ENCODE measurements at regions not wholly inside any gene's neighbourhood (a gene's known extent, or its start where the extent isn't known, plus 50 kb on each side); places are given as distances from the start of the nearest gene placed in this dataset.

DNA sequence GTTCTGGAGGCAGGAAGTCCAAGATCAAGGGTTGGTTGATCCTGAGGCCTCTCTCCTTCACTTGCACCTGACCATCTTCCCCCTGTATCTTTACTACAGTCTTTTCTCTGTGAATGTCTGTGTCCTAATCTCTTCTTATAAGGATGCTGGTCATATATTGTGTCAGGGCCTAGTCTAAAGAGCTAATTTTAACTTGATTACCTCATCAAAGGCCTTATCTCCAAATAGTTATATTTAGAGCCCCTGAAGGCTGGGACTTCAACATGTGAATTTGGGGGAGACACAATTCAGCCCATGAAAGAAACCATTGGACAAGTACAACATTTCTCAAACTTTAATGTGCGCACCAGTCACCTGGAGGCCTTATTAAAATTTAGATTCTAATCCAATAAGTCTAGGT is 62.8 kb upstream of the DYNLT3 start:
- TF ChIP-seq, protein P1, sequence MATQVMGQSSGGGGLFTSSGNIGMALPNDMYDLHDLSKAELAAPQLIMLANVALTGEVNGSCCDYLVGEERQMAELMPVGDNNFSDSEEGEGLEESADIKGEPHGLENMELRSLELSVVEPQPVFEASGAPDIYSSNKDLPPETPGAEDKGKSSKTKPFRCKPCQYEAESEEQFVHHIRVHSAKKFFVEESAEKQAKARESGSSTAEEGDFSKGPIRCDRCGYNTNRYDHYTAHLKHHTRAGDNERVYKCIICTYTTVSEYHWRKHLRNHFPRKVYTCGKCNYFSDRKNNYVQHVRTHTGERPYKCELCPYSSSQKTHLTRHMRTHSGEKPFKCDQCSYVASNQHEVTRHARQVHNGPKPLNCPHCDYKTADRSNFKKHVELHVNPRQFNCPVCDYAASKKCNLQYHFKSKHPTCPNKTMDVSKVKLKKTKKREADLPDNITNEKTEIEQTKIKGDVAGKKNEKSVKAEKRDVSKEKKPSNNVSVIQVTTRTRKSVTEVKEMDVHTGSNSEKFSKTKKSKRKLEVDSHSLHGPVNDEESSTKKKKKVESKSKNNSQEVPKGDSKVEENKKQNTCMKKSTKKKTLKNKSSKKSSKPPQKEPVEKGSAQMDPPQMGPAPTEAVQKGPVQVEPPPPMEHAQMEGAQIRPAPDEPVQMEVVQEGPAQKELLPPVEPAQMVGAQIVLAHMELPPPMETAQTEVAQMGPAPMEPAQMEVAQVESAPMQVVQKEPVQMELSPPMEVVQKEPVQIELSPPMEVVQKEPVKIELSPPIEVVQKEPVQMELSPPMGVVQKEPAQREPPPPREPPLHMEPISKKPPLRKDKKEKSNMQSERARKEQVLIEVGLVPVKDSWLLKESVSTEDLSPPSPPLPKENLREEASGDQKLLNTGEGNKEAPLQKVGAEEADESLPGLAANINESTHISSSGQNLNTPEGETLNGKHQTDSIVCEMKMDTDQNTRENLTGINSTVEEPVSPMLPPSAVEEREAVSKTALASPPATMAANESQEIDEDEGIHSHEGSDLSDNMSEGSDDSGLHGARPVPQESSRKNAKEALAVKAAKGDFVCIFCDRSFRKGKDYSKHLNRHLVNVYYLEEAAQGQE (IDR thresholded peaks at IDR 0.05; ENCODE audit: insufficient replicate concordance, low read depth) = no peak
- H3K27ac ChIP-seq (replicated peaks) = no peak overlapping the region
- no peak for DNase-seq (ENCODE audit: low read depth in 1 of 2, low spot score in 1 of 2)
- no peak overlapping the region for H3K4me3 ChIP-seq (replicated peaks; ENCODE audit: insufficient read depth, low read length)
- H3K27me3 ChIP-seq (ENCODE audit: insufficient read depth, poor library complexity, severe bottlenecking) = peaks cover 16% of the 10 kb centered on the region

DNA sequence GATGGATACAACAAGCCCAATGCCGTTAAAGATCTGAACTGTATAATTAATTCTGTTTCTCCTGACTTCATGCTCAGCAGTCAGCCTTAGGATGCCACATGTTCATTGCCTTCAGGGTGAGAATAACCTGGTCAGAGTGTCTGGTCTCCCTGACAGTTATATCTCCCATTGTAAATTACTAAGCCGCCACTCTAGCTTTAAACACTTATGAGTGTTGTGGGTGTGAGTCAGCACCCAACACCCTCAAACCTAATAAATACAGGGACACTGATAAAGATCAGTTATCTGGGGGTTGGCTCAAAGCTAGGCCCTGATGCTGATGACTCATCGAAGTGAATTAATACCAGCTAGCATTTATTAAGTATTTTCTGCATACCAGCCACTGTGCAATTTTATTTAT is 64.9 kb upstream of the DYNLT3 start:
- Histone ChIP-seq H3K4me3 (replicated peaks; ENCODE audit: insufficient read depth, low read length) (no peak overlapping the region), H3K27ac (replicated peaks) (no peak overlapping the region), H3K27me3 (ENCODE audit: insufficient read depth, poor library complexity, severe bottlenecking) (peaks cover 4% of the 10 kb centered on the region)
- DNase-seq (ENCODE audit: low read depth in 1 of 2, low spot score in 1 of 2) = no peak
- no peak for TF ChIP-seq SPI1 (IDR thresholded peaks at IDR 0.05; ENCODE audit: borderline replicate concordance, low read depth)
- no peak for TF ChIP-seq GABPA (IDR thresholded peaks at IDR 0.05; ENCODE audit: low read depth)
- TF ChIP-seq, protein P2, sequence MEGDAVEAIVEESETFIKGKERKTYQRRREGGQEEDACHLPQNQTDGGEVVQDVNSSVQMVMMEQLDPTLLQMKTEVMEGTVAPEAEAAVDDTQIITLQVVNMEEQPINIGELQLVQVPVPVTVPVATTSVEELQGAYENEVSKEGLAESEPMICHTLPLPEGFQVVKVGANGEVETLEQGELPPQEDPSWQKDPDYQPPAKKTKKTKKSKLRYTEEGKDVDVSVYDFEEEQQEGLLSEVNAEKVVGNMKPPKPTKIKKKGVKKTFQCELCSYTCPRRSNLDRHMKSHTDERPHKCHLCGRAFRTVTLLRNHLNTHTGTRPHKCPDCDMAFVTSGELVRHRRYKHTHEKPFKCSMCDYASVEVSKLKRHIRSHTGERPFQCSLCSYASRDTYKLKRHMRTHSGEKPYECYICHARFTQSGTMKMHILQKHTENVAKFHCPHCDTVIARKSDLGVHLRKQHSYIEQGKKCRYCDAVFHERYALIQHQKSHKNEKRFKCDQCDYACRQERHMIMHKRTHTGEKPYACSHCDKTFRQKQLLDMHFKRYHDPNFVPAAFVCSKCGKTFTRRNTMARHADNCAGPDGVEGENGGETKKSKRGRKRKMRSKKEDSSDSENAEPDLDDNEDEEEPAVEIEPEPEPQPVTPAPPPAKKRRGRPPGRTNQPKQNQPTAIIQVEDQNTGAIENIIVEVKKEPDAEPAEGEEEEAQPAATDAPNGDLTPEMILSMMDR (IDR thresholded peaks at IDR 0.05; ENCODE audit: insufficient read depth, low read length) = no peak
- TF ChIP-seq POLR2AphosphoS5 (IDR thresholded peaks at IDR 0.05; ENCODE audit: low read depth) = no peak
- TF ChIP-seq, protein P1 (IDR thresholded peaks at IDR 0.05; ENCODE audit: insufficient replicate concordance, low read depth) = no peak

DNA sequence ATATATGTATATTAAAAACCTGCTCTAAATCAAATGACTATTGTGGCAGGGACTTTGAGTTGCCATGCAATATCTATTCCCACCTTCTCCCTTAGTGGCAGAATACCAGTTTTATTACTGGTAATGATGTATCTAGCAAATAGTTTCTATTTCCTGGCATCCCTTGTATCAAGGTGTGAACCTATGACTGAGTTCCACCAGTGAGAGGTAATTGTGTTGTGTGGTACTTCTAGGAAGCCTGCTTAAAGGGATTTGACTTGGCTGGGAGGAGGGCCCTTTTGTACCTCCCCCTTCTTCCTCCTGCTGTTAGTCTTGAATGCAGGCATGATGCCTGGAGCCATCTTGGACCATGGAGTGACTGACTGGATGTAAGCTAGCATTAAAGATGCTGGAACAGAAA is 65.4 kb upstream of the DYNLT3 start:
- TF ChIP-seq SPI1 (IDR thresholded peaks at IDR 0.05; ENCODE audit: borderline replicate concordance, low read depth) (no peak), POLR2AphosphoS5 (IDR thresholded peaks at IDR 0.05; ENCODE audit: low read depth) (no peak)
- TF ChIP-seq, protein P1 (IDR thresholded peaks at IDR 0.05; ENCODE audit: insufficient replicate concordance, low read depth) = no peak
- no peak overlapping the region for H3K27ac ChIP-seq (replicated peaks)
- no peak for DNase-seq (ENCODE audit: low read depth in 1 of 2, low spot score in 1 of 2)
- no peak overlapping the region for H3K4me3 ChIP-seq (replicated peaks; ENCODE audit: insufficient read depth, low read length)
- H3K27me3 ChIP-seq (ENCODE audit: insufficient read depth, poor library complexity, severe bottlenecking) = peaks cover 2% of the 10 kb centered on the region

DNA sequence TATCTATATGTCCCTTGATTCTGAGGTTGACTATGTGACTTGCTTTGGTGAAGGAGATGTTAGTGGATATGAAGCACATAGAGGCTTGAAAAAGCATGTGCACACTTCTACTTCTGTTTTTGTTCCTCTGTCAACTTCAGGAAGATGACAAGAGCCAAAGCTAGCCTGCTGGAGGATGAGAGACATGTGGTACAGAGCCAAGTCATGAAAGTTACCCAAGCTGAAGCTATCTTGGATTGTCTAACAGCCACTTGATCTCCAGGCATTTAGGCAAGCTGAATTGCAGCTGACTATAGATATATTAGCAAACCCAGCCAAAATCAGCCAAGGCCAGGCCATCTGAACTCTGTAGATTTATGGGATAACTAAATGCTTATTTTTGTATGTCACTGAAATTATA is 70.8 kb upstream of the DYNLT3 start:
- no peak overlapping the region for H3K27ac ChIP-seq (replicated peaks)

More for the DNA sequence above, 70.8 kb upstream of the DYNLT3 start:
- TF ChIP-seq POLR2AphosphoS5 (IDR thresholded peaks at IDR 0.05; ENCODE audit: low read depth) = no peak
- no peak for TF ChIP-seq GABPA (IDR thresholded peaks at IDR 0.05; ENCODE audit: low read depth)
- TF ChIP-seq, protein P1 (IDR thresholded peaks at IDR 0.05; ENCODE audit: insufficient replicate concordance, low read depth) = no peak
- no peak for TF ChIP-seq SPI1 (IDR thresholded peaks at IDR 0.05; ENCODE audit: borderline replicate concordance, low read depth)
- TF ChIP-seq, protein P2 (IDR thresholded peaks at IDR 0.05; ENCODE audit: insufficient read depth, low read length) = no peak
- Histone ChIP-seq H3K4me3 (replicated peaks; ENCODE audit: insufficient read depth, low read length) (no peak overlapping the region), H3K27me3 (ENCODE audit: insufficient read depth, poor library complexity, severe bottlenecking) (peaks cover 2% of the 10 kb centered on the region)
- DNase-seq (ENCODE audit: low read depth in 1 of 2, low spot score in 1 of 2) = no peak
